Astrocyte (in vitro differentiated cells and primary cell): ENCODE measurements at regions not wholly inside any gene's neighbourhood (a gene's known extent, or its start where the extent isn't known, plus 50 kb on each side); places are given as distances from the start of the nearest gene placed in this dataset.

ENCODE experiments used
- CTCF ChIP-seq: IDR thresholded peaks from 2 replicates; pipeline ENCODE4 v1.5.1; 2011; ENCODE audit warnings: low read depth, mild to moderate bottlenecking, inconsistent platforms, low read length, moderate library complexity; ENCODE audit not compliant: insufficient read depth
- EZH2 ChIP-seq: IDR thresholded peaks from 2 replicates; pipeline ENCODE4 v1.6.1; 2012; ENCODE audit warnings: mild to moderate bottlenecking, low read length, inconsistent platforms; ENCODE audit not compliant: insufficient read depth

GRCh38 chr2:238789317-238789806 is 58.5 kb upstream of the TWIST2 start:
- no peak for TF ChIP-seq EZH2
- no peak for TF ChIP-seq CTCF
